HCT116 (cell line): ENCODE measurements at regions not wholly inside any gene's neighbourhood (a gene's known extent, or its start where the extent isn't known, plus 50 kb on each side); places are given as distances from the start of the nearest gene placed in this dataset.

Source experiments
- ATAC-seq: fragments of 200-7000 bp; cut with Tn5 transposase; 2 replicates; pipeline ENCODE4 v1.9.1; 2020; ENCODE audit warnings: mild to moderate bottlenecking, moderate library complexity
- BruUV-seq: library from RNA; stranded (reverse); fragments of 400-500 nt; replicated peaks from 2 replicates; lab custom pipeline; 2021; lab: Mats Ljungman, UMichigan
- CTCF ChIA-PET: fragments of 300-600 bp; sonication (Branson Sonifier 250); formaldehyde crosslinking; loops from one replicate; lab custom pipeline; 2021; ENCODE audit warnings: antibody characterized with exemption; lab: Charles Lee
- POLR2A ChIA-PET: fragments of 300-600, 350-600 bp; sonication (Branson Sonifier 250); formaldehyde crosslinking; loops from one replicate; lab custom pipeline; 2021; ENCODE audit warnings: antibody characterized with exemption; lab: Charles Lee
- RAD21 ChIA-PET, 2 experiments: fragments of 300-600 bp; sonication (Branson Sonifier 250); formaldehyde crosslinking; loops; one replicate each; lab custom pipeline; 2023; ENCODE audit warnings: low total read pairs in 2 of 2; ENCODE audit not compliant: uncharacterized antibody in 2 of 2, unreplicated experiment in 2 of 2, low non-redundant PET in 1 of 2; lab: Charles Lee
- DNase-seq: peaks from one replicate; pipeline ENCODE4 v3.0.0-alpha.2; 2010; ENCODE audit warnings: low read depth, low spot score
- H2AFZ ChIP-seq: fragments of 200-600 bp; shearing (Covaris generic), sonication (generic); 2 replicates; pipeline ENCODE4 v1.6.1; 2017; ENCODE audit warnings: low read depth, mixed run types, mixed read lengths, antibody characterized with exemption, low read length; ENCODE audit not compliant: poor library complexity, severe bottlenecking
- H3K27ac ChIP-seq: 2 replicates; pipeline ENCODE4 v1.5.1; 2012; ENCODE audit warnings: low read depth, low read length
- H3K27me3 ChIP-seq: fragments of 200-600 bp; sonication (generic); 2 replicates; pipeline ENCODE4 v1.6.1; 2016; ENCODE audit warnings: mixed run types, low read length, mixed read lengths; ENCODE audit not compliant: insufficient read depth
- H3K36me3 ChIP-seq, 2 experiments: fragments of 200-500 bp in 1 of 2; fragments of 200-600 bp in 1 of 2; sonication (Bioruptor generic) in 1 of 2; sonication (generic) in 1 of 2; 2 replicates each; pipeline versions ENCODE4 v1.5.1 to v1.6.1; 2014 to 2016; ENCODE audit warnings: low read length in 2 of 2, inconsistent platforms in 1 of 2, mixed read lengths in 1 of 2, mixed run types in 1 of 2; ENCODE audit not compliant: insufficient read depth in 2 of 2, control insufficient read depth in 1 of 2
- H3K4me1 ChIP-seq, 2 experiments: fragments of 200-600 bp in 1 of 2; sonication (generic) in 1 of 2; 2 replicates each; pipeline versions ENCODE4 v1.5.1 to v1.6.1; 2012 to 2017; ENCODE audit warnings: low read length in 2 of 2, inconsistent platforms in 1 of 2, mild to moderate bottlenecking in 1 of 2, mixed read lengths in 1 of 2, mixed run types in 1 of 2, moderate library complexity in 1 of 2; ENCODE audit not compliant: insufficient read depth in 2 of 2, control insufficient read depth in 1 of 2
- H3K4me2 ChIP-seq: fragments of 200-600 bp; sonication (generic); 2 replicates; pipeline ENCODE4 v1.6.1; 2017; ENCODE audit warnings: mixed run types, low read length, mixed read lengths
- H3K4me3 ChIP-seq, 2 experiments: fragments of 200-600 bp in 1 of 2; sonication (generic) in 1 of 2; replicated peaks in 1 of 2; 2 replicates each; pipeline ENCODE4 v1.5.1; 2011 to 2016; ENCODE audit warnings: low read length in 2 of 2, control low read depth in 1 of 2, low read depth in 1 of 2, mild to moderate bottlenecking in 1 of 2, mixed read lengths in 1 of 2, mixed run types in 1 of 2
- H3K79me2 ChIP-seq: fragments of 200-600 bp; sonication (generic); 2 replicates; pipeline ENCODE4 v1.6.1; 2017; ENCODE audit warnings: mild to moderate bottlenecking, mixed run types, low read length, moderate library complexity, mixed read lengths; ENCODE audit not compliant: insufficient read depth
- H3K9ac ChIP-seq: fragments of 200-600 bp; sonication (generic); 2 replicates; pipeline ENCODE4 v1.6.1; 2016; ENCODE audit warnings: low read length, mixed read lengths
- H3K9me2 ChIP-seq: fragments of 200-600 bp; sonication (generic), shearing (Covaris generic); 2 replicates; pipeline ENCODE4 v1.6.1; 2017; ENCODE audit warnings: mixed run types, mild to moderate bottlenecking, moderate library complexity; ENCODE audit not compliant: insufficient read depth
- H3K9me3 ChIP-seq, 2 experiments: fragments of 200-500 bp in 1 of 2; fragments of 200-600 bp in 1 of 2; sonication (Bioruptor generic) in 1 of 2; sonication (generic) in 1 of 2; 2 replicates each; pipeline ENCODE4 v1.6.1; 2014 to 2017; ENCODE audit warnings: low read length in 2 of 2, mixed read lengths in 2 of 2, inconsistent platforms in 1 of 2, low read depth in 1 of 2, mild to moderate bottlenecking in 1 of 2, mixed run types in 1 of 2, moderate library complexity in 1 of 2; ENCODE audit not compliant: control insufficient read depth in 1 of 2, insufficient read depth in 1 of 2
- H4K20me1 ChIP-seq: fragments of 200-600 bp; sonication (generic), shearing (Covaris generic); 2 replicates; pipeline ENCODE4 v1.6.1; 2017; ENCODE audit warnings: mixed run types, mild to moderate bottlenecking, moderate library complexity; ENCODE audit not compliant: insufficient read depth
- ATF3 ChIP-seq: IDR thresholded peaks from 2 replicates; pipeline ENCODE4 v1.6.1; 2012
- CBX3 ChIP-seq: IDR thresholded peaks from 2 replicates; pipeline ENCODE4 v1.6.1; 2012; ENCODE audit warnings: low read depth
- CTCF ChIP-seq, 3 experiments: fragments of 200-600 bp in 1 of 3; sonication (generic) in 1 of 3; IDR thresholded peaks in 2 of 3; conservative IDR thresholded peaks in 1 of 3; 2 replicates each; pipeline ENCODE4 v1.5.1; 2012 to 2017; ENCODE audit warnings: low read depth in 2 of 3, low read length in 2 of 3, antibody characterized with exemption in 1 of 3, borderline replicate concordance in 1 of 3, control low read depth in 1 of 3, mild to moderate bottlenecking in 1 of 3, mixed read lengths in 1 of 3, mixed run types in 1 of 3, moderate library complexity in 1 of 3; ENCODE audit not compliant: insufficient read depth in 1 of 3
- FOSL1 ChIP-seq: IDR thresholded peaks from 2 replicates; pipeline ENCODE4 v1.6.1; 2012; ENCODE audit warnings: low read depth
- JUND ChIP-seq: IDR thresholded peaks from 2 replicates; pipeline ENCODE4 v1.6.1; 2012
- MAX ChIP-seq: IDR thresholded peaks from 2 replicates; pipeline ENCODE4 v1.6.1; 2012
- POLR2AphosphoS5 ChIP-seq: IDR thresholded peaks from 2 replicates; pipeline ENCODE4 v1.6.1; 2011; ENCODE audit warnings: mild to moderate bottlenecking, low read depth, low read length, moderate library complexity
- RAD21 ChIP-seq: IDR thresholded peaks from 2 replicates; pipeline ENCODE4 v1.6.1; 2012; ENCODE audit warnings: low read depth, mild to moderate bottlenecking
- REST ChIP-seq: IDR thresholded peaks from 2 replicates; pipeline ENCODE4 v1.6.1; 2012; ENCODE audit warnings: low read depth
- SP1 ChIP-seq: IDR thresholded peaks from 2 replicates; pipeline ENCODE4 v1.6.1; 2012; ENCODE audit warnings: low read depth
- SRF ChIP-seq: IDR thresholded peaks from 2 replicates; pipeline ENCODE4 v1.6.1; 2012; ENCODE audit warnings: low read depth
- TCF7L2 ChIP-seq: IDR thresholded peaks from 2 replicates; pipeline ENCODE4 v1.7.0; 2011; ENCODE audit warnings: borderline replicate concordance, inconsistent platforms; ENCODE audit not compliant: insufficient read depth, insufficient read length; ENCODE audit errors: extremely low read depth
- intact Hi-C: fragments of 100-400 bp; cut with micrococcal nuclease; formaldehyde crosslinking; loops from 2 replicates; pipeline ENCODE4 v1.10.0; 2022

- Histone ChIP-seq H3K36me3 (no peaks in the 10 kb centered on the region), H3K9me3 (no peaks in the 10 kb centered on the region), H3K4me2 (peak overlapping the region; percentile 38), H3K4me3 (no peak overlapping the region), H3K27ac (no peak overlapping the region)
- no TSS peak for BruUV-seq
- TF ChIP-seq JUND (peak; percentile 44; the same call in 1 of the 2 replicates), CTCF (IDR thresholded peaks at IDR 0.05 in 2 of 3, conservative IDR thresholded peaks at IDR 0.05 in 1 of 3; ENCODE audit: borderline replicate concordance in 1 of 3, insufficient read depth in 1 of 3, low read depth in 2 of 3, low read length in 2 of 3) (no peak), CBX3 (peak; percentile 33; the same call in 1 of the 2 replicates), TCF7L2 (no peak), FOSL1 (0 out of 2 replicates have a peak, but pooled peaks have one; percentile 33), SP1 (peak; percentile 14; the same call in 1 of the 2 replicates)
- TF ChIP-seq, all 23 proteins: peak for 4
- H3K9me2 ChIP-seq = no peaks in the 10 kb centered on the region
- H3K9ac ChIP-seq = no peak overlapping the region
- H3K27me3 ChIP-seq = no peaks in the 10 kb centered on the region
- H3K79me2 ChIP-seq = no peaks in the 10 kb centered on the region
- H4K20me1 ChIP-seq = no peaks in the 10 kb centered on the region
- H3K4me1 ChIP-seq = peaks cover 14 to 24% of the 10 kb centered on the region in 2 experiments
- intact Hi-C loops = no loop called here
- ATAC-seq (peak; percentile 55), DNase-seq (peak; percentile 48)
- RAD21 ChIA-PET = interaction anchor here in 1 of 2 experiments (0.6 kb wide), 1 partner anchor 23 kb away, joined by 3 read pairs; no protein-coding TSS in a partner anchor
- CTCF ChIA-PET = interaction anchor here (1.1 to 1.5 kb wide), 2 partner anchors 153 to 206 kb away, joined by 3 to 8 read pairs; no protein-coding TSS in a partner anchor
- POLR2A ChIA-PET = interaction anchor here (1.0 kb wide), 1 partner anchor 49 kb away, joined by 3 read pairs; no protein-coding TSS in a partner anchor
- H2AFZ ChIP-seq = peak overlapping the region; percentile 92
Measured at GRCh38 chr11:13169709-13170108, 107.9 kb upstream of the BMAL1 start.

- POLR2A ChIA-PET = no interaction called here
- CTCF ChIA-PET = no interaction called here
- no peaks in the 10 kb centered on the region for H3K9me3 ChIP-seq
- H3K27ac ChIP-seq = no peak overlapping the region
- ATAC-seq = no peak
- no peak overlapping the region for H3K4me2 ChIP-seq
- intact Hi-C loops = no loop called here
- RAD21 ChIA-PET = no interaction called here
- H3K4me3 ChIP-seq = no peak overlapping the region
- TF ChIP-seq RAD21 (no peak), SRF (no peak), ATF3 (no peak), MAX (no peak), POLR2AphosphoS5 (no peak), CBX3 (no peak), TCF7L2 (no peak), REST (no peak)
- TF ChIP-seq, all 23 proteins: peak for 0
- Histone ChIP-seq H3K4me1 (peaks cover 10 to 11% of the 10 kb centered on the region in 2 experiments), H4K20me1 (no peaks in the 10 kb centered on the region), H3K9me2 (no peaks in the 10 kb centered on the region), H3K9ac (no peak overlapping the region), H2AFZ (no peak overlapping the region), H3K79me2 (no peaks in the 10 kb centered on the region), H3K36me3 (no peaks in the 10 kb centered on the region), H3K27me3 (no peaks in the 10 kb centered on the region)
- no peak for DNase-seq
- BruUV-seq = no TSS peak
Measured at GRCh38 chr11:13174090-13174489, 103.5 kb upstream of the BMAL1 start.
